Caco-2 (cell line): ENCODE measurements at regions not wholly inside any gene's neighbourhood (a gene's known extent, or its start where the extent isn't known, plus 50 kb on each side); places are given as distances from the start of the nearest gene placed in this dataset.

Source experiments
- BruUV-seq: library from RNA; stranded (reverse); fragments of 400-500 nt; replicated peaks from 2 replicates; lab custom pipeline; 2021; lab: Mats Ljungman, UMichigan
- CTCF ChIA-PET: fragments of 300-600 bp; sonication (Branson Sonifier 250); formaldehyde crosslinking; loops from one replicate; lab custom pipeline; 2022; ENCODE audit warnings: antibody characterized with exemption; lab: Charles Lee
- POLR2A ChIA-PET: fragments of 300-600 bp; sonication (Branson Sonifier 250); formaldehyde crosslinking; loops from one replicate; lab custom pipeline; 2022; ENCODE audit warnings: antibody characterized with exemption; lab: Charles Lee
- DNase-seq, 2 experiments: peaks; one replicate each; pipeline versions ENCODE4 v3.0.0 to v3.0.0-alpha.2; 2020 to 2022
- H3K27me3 ChIP-seq: replicated peaks from 2 replicates; pipeline ENCODE4 v1.6.0; 2011; ENCODE audit warnings: low read length; ENCODE audit not compliant: control insufficient read depth, insufficient read depth
- H3K36me3 ChIP-seq: 2 replicates; pipeline ENCODE4 v1.5.1; 2011; ENCODE audit warnings: low read length; ENCODE audit not compliant: control insufficient read depth, insufficient read depth
- H3K4me1 ChIP-seq: fragments of 250-450 bp; sonication (Bioruptor Pico); 2 replicates; pipeline ENCODE4 v1.5.1; 2020; ENCODE audit warnings: mild to moderate bottlenecking
- H3K4me3 ChIP-seq: 2 replicates; pipeline ENCODE4 v1.5.1; 2011; ENCODE audit warnings: low read depth, mild to moderate bottlenecking, control low read depth, low read length
- H3K9me3 ChIP-seq: fragments of 250-450 bp; sonication (Bioruptor Pico); 2 replicates; pipeline ENCODE4 v1.5.1; 2020; ENCODE audit warnings: mild to moderate bottlenecking, moderate library complexity
- H3K27ac Mint-ChIP-seq: one replicate; pipeline ENCODE4 v1.8.0; 2022; ENCODE audit warnings: mixed read lengths; ENCODE audit not compliant: unreplicated experiment
- H3K27me3 Mint-ChIP-seq: one replicate; pipeline ENCODE4 v1.8.0; 2022; ENCODE audit warnings: mixed read lengths; ENCODE audit not compliant: insufficient read depth, unreplicated experiment
- H3K36me3 Mint-ChIP-seq: one replicate; pipeline ENCODE4 v1.8.0; 2022; ENCODE audit warnings: mild to moderate bottlenecking, mixed read lengths; ENCODE audit not compliant: insufficient read depth, unreplicated experiment
- H3K4me1 Mint-ChIP-seq: one replicate; pipeline ENCODE4 v1.8.0; 2022; ENCODE audit warnings: low read depth, mixed read lengths; ENCODE audit not compliant: unreplicated experiment
- H3K4me3 Mint-ChIP-seq: one replicate; pipeline ENCODE4 v1.8.0; 2022; ENCODE audit warnings: mild to moderate bottlenecking, moderate library complexity, mixed read lengths; ENCODE audit not compliant: unreplicated experiment
- H3K9me3 Mint-ChIP-seq: one replicate; pipeline ENCODE4 v1.8.0; 2022; ENCODE audit warnings: mixed read lengths; ENCODE audit not compliant: unreplicated experiment
- intact Hi-C: fragments of 100-400 bp; cut with micrococcal nuclease; formaldehyde crosslinking; loops from one replicate; pipeline ENCODE4 v1.10.0; 2022; ENCODE audit not compliant: unreplicated experiment
- TF ChIP-seq, protein P1 (sequence below), 2 experiments: fragments of 200-600 bp in 1 of 2; IDR thresholded peaks; 1 replicate in 1 of 2; 2 replicates in 1 of 2; pipeline versions ENCODE4 v1.5.1 to v1.8.0; 2011 to 2022; ENCODE audit warnings: antibody characterized with exemption in 1 of 2, control low read depth in 1 of 2, inconsistent platforms in 1 of 2, low read depth in 1 of 2, low read length in 1 of 2, mild to moderate bottlenecking in 1 of 2, moderate library complexity in 1 of 2; ENCODE audit not compliant: insufficient read depth in 1 of 2, severe bottlenecking in 1 of 2, unreplicated experiment in 1 of 2

DNA sequence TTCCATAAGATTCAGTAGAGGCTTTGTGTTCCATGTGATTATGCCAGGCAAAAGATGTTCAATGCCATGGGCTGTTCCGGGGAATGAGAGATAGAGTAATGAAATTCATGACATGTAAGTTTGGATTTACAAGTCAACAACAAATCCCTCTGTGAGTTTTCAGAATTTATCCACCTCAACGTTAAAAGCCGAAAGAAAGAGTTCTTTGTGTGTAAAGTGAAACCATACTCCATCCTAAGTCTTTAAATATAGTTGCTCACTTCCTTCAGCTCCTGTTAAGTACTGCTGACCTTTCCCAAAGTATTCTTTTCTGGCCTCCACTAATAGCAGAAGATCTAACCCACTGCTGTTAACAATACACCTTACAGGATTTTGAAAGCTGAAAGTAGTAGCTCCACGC, 190.0 kb downstream of the TMX1 start:
- no TSS peak for BruUV-seq
- Histone ChIP-seq H3K27me3 (no peaks in the 10 kb centered on the region), H3K4me1 (no peaks in the 10 kb centered on the region), H3K9me3 (no peaks in the 10 kb centered on the region), H3K36me3 (no peaks in the 10 kb centered on the region), H3K4me3 (no peak overlapping the region)
- no peaks in the 10 kb centered on the region for H3K36me3 Mint-ChIP-seq
- POLR2A ChIA-PET: no interaction called here
- no peaks in the 10 kb centered on the region for H3K27me3 Mint-ChIP-seq
- CTCF ChIA-PET: no interaction called here
- H3K4me1 Mint-ChIP-seq: no peaks in the 10 kb centered on the region
- intact Hi-C loops: no loop called here
- no peak for DNase-seq
- no peak overlapping the region for H3K4me3 Mint-ChIP-seq
- TF ChIP-seq, protein P1, sequence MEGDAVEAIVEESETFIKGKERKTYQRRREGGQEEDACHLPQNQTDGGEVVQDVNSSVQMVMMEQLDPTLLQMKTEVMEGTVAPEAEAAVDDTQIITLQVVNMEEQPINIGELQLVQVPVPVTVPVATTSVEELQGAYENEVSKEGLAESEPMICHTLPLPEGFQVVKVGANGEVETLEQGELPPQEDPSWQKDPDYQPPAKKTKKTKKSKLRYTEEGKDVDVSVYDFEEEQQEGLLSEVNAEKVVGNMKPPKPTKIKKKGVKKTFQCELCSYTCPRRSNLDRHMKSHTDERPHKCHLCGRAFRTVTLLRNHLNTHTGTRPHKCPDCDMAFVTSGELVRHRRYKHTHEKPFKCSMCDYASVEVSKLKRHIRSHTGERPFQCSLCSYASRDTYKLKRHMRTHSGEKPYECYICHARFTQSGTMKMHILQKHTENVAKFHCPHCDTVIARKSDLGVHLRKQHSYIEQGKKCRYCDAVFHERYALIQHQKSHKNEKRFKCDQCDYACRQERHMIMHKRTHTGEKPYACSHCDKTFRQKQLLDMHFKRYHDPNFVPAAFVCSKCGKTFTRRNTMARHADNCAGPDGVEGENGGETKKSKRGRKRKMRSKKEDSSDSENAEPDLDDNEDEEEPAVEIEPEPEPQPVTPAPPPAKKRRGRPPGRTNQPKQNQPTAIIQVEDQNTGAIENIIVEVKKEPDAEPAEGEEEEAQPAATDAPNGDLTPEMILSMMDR (IDR thresholded peaks at IDR 0.05; ENCODE audit: insufficient read depth in 1 of 2, low read depth in 1 of 2, low read length in 1 of 2, severe bottlenecking in 1 of 2, unreplicated experiment in 1 of 2): no peak
- no peak overlapping the region for H3K27ac Mint-ChIP-seq
- no peaks in the 10 kb centered on the region for H3K9me3 Mint-ChIP-seq

DNA sequence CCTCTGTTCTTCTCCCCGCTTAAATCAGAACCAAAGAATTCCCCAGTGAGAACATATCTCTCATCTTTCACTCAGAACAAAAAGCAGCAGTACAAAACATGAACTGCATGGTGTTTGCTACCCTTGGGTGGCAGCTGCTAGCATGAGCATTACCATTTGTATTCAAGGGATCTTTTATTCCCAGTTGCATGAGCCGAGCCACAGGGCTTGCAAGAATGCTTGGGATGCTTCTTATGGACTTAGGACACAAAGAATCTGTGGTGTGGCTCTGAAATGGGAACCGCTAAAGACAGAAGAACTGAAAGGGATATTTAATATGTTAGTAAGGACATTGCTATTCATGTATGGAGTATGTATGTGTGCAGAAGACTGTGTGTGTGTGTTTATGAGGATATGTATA, 190.6 kb downstream of the TMX1 start:
- Histone ChIP-seq H3K4me3 (no peak overlapping the region), H3K27me3 (no peaks in the 10 kb centered on the region), H3K9me3 (no peaks in the 10 kb centered on the region), H3K4me1 (no peaks in the 10 kb centered on the region), H3K36me3 (no peaks in the 10 kb centered on the region)
- ChIA-PET POLR2A (no interaction called here), CTCF (no interaction called here)
- H3K4me1 Mint-ChIP-seq: no peaks in the 10 kb centered on the region
- no peak overlapping the region for H3K27ac Mint-ChIP-seq
- H3K36me3 Mint-ChIP-seq: no peaks in the 10 kb centered on the region
- H3K9me3 Mint-ChIP-seq: peaks cover 3% of the 10 kb centered on the region
- H3K27me3 Mint-ChIP-seq: no peaks in the 10 kb centered on the region
- H3K4me3 Mint-ChIP-seq: no peak overlapping the region
- DNase-seq: no peak
- TF ChIP-seq, protein P1 (IDR thresholded peaks at IDR 0.05; ENCODE audit: insufficient read depth in 1 of 2, low read depth in 1 of 2, low read length in 1 of 2, severe bottlenecking in 1 of 2, unreplicated experiment in 1 of 2): no peak
- no TSS peak for BruUV-seq
- intact Hi-C loops: no loop called here

DNA sequence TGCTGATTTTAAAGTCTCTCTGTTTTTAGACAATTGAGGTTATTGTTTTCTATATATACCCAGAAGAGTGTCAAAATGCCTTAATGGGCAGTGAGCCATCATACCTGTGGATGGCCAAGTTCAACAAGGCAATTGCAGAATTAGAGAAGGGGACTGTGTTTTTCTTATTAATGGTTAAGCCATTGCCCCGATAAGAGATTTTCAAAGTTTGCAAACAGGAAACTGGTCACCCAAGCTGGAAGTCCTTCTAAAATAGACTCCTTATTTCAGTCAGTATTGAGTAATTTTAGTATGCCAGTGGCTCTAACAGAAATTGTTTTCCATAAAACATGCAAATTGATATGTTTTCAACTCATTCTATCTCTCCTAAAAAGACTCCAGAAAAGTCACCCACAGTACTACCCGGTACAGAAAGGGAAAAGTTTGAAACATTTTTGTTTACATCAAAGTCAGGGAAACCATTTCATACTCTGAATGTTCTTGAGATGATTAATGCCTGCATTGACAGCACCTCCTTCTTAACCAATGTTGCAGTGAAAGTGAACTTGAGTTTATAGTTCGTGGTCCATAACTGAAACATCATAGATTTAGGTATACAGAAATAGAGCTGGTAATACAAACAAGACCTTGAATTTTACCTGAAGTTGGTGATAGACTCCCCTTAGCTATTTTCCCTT, 191.1 kb downstream of the TMX1 start:
- TF ChIP-seq, protein P1 (IDR thresholded peaks at IDR 0.05; ENCODE audit: insufficient read depth in 1 of 2, low read depth in 1 of 2, low read length in 1 of 2, severe bottlenecking in 1 of 2, unreplicated experiment in 1 of 2): no peak
- Mint-ChIP-seq H3K4me3 (no peak overlapping the region), H3K36me3 (no peaks in the 10 kb centered on the region), H3K4me1 (no peaks in the 10 kb centered on the region), H3K27ac (no peak overlapping the region), H3K9me3 (peaks cover 8% of the 10 kb centered on the region), H3K27me3 (peaks cover 3% of the 10 kb centered on the region)
- H3K36me3 ChIP-seq: no peaks in the 10 kb centered on the region
- no peaks in the 10 kb centered on the region for H3K27me3 ChIP-seq
- ChIA-PET POLR2A (no interaction called here), CTCF (no interaction called here)
- H3K4me3 ChIP-seq: no peak overlapping the region
- no TSS peak for BruUV-seq
- intact Hi-C loops: no loop called here
- DNase-seq: no peak
- H3K9me3 ChIP-seq: no peaks in the 10 kb centered on the region
- no peaks in the 10 kb centered on the region for H3K4me1 ChIP-seq
